Common myeloid progenitor, CD34-positive (primary cell): ENCODE measurements at regions not wholly inside any gene's neighbourhood (a gene's known extent, or its start where the extent isn't known, plus 50 kb on each side); places are given as distances from the start of the nearest gene placed in this dataset.

Source experiments
- CTCF ChIA-PET: fragments of 350-600 bp; sonication (Branson Sonifier 250); formaldehyde crosslinking; loops from one replicate; lab custom pipeline; 2021; ENCODE audit warnings: antibody characterized with exemption; lab: Charles Lee
- POLR2A ChIA-PET: fragments of 350-600 bp; sonication (Branson Sonifier 250); formaldehyde crosslinking; loops from one replicate; lab custom pipeline; 2021; ENCODE audit warnings: antibody characterized with exemption; lab: Charles Lee
- DNase-seq, 3 donors: peaks; one replicate each; pipeline versions ENCODE4 v3.0.0 to v3.0.0-alpha.2; 2013
- H3K27ac ChIP-seq, 2 experiments: 1 replicate in 1 of 2; 2 replicates in 1 of 2; pipeline ENCODE4 v1.7.0; 2013; ENCODE audit warnings: inconsistent platforms in 2 of 2, low read length in 2 of 2, mild to moderate bottlenecking in 2 of 2, low read depth in 1 of 2, moderate library complexity in 1 of 2; ENCODE audit not compliant: severe bottlenecking in 2 of 2, insufficient read depth in 1 of 2, poor library complexity in 1 of 2
- H3K27me3 ChIP-seq, 5 experiments: replicated peaks in 2 of 5; 1 replicate in 3 of 5; 2 replicates in 2 of 5; pipeline versions ENCODE4 v1.6.1 to v1.7.0; 2013; ENCODE audit warnings: low read length in 4 of 5, mild to moderate bottlenecking in 2 of 5, moderate library complexity in 2 of 5, inconsistent platforms in 1 of 5; ENCODE audit not compliant: insufficient read depth in 5 of 5, control insufficient read depth in 4 of 5
- H3K36me3 ChIP-seq, 4 experiments: 1 replicate in 2 of 4; 2 replicates in 2 of 4; pipeline versions ENCODE4 v1.6.1 to v1.7.0; 2013; ENCODE audit warnings: low read length in 3 of 4, control low read depth in 1 of 4, mild to moderate bottlenecking in 1 of 4; ENCODE audit not compliant: control insufficient read depth in 4 of 4, insufficient read depth in 4 of 4
- H3K4me1 ChIP-seq, 4 experiments: 1 replicate in 3 of 4; 2 replicates in 1 of 4; pipeline versions ENCODE4 v1.6.1 to v1.7.1; 2013; ENCODE audit warnings: low read length in 3 of 4, mild to moderate bottlenecking in 3 of 4, control low read depth in 1 of 4, inconsistent platforms in 1 of 4, moderate library complexity in 1 of 4; ENCODE audit not compliant: control insufficient read depth in 4 of 4, insufficient read depth in 4 of 4; ENCODE audit errors: control extremely low read depth in 1 of 4
- H3K4me3 ChIP-seq, 7 experiments: 1 replicate in 4 of 7; 2 replicates in 3 of 7; pipeline versions ENCODE4 v1.5.1 to v1.7.0; 2013; ENCODE audit warnings: mild to moderate bottlenecking in 7 of 7, low read length in 6 of 7, moderate library complexity in 6 of 7, inconsistent platforms in 2 of 7, low read depth in 2 of 7, control low read depth in 1 of 7; ENCODE audit not compliant: insufficient read depth in 4 of 7, control insufficient read depth in 1 of 7; ENCODE audit errors: extremely low read depth in 1 of 7
- H3K9me3 ChIP-seq, 5 experiments: 1 replicate in 4 of 5; 2 replicates in 1 of 5; pipeline versions ENCODE4 v1.6.1 to v1.7.1; 2013; ENCODE audit warnings: low read length in 4 of 5, mild to moderate bottlenecking in 2 of 5, inconsistent platforms in 1 of 5, low read depth in 1 of 5, moderate library complexity in 1 of 5; ENCODE audit not compliant: control insufficient read depth in 4 of 5, insufficient read depth in 2 of 5; ENCODE audit errors: control extremely low read depth in 1 of 5
- WGBS: methylation state at CpG from one replicate; pipeline ENCODE4 v1.1.5; 2013; ENCODE audit not compliant: insufficient coverage; 5-methylcytosine and 5-hydroxymethylcytosine counted together

GRCh38 chrY:18989356-18989755 lies 215.8 kb upstream of the HSFY2 start:
- Histone ChIP-seq H3K36me3 (no peaks in the 10 kb centered on the region), H3K9me3 (no peaks in the 10 kb centered on the region), H3K27ac (no peak overlapping the region), H3K4me1 (no peaks in the 10 kb centered on the region), H3K27me3 (no peaks in the 10 kb centered on the region), H3K4me3 (no peak overlapping the region)
- CTCF ChIA-PET: no interaction called here
- POLR2A ChIA-PET: no interaction called here
- no CpG with 5 or more reads among the region's 2 CpGs for WGBS
- no peak for DNase-seq

- POLR2A ChIA-PET: no interaction called here
- H3K4me1 ChIP-seq: no peaks in the 10 kb centered on the region
- H3K27ac ChIP-seq: no peak overlapping the region
- no peaks in the 10 kb centered on the region for H3K36me3 ChIP-seq
- H3K4me3 ChIP-seq: no peak overlapping the region
- WGBS: no CpG with 5 or more reads among the region's 1 CpG
- H3K27me3 ChIP-seq: no peaks in the 10 kb centered on the region
- H3K9me3 ChIP-seq: peaks cover 0 to 2% (median 0%) of the 10 kb centered on the region in 5 experiments
- CTCF ChIA-PET: no interaction called here
- DNase-seq: no peak
These were observed 192.5 kb upstream of the HSFY2 start for GRCh38 chrY:18966001-18966400.

GRCh38 chrY:18958846-18959245 lies 185.3 kb upstream of the HSFY2 start:
- H3K4me3 ChIP-seq: no peak overlapping the region
- H3K36me3 ChIP-seq: no peaks in the 10 kb centered on the region
- no CpG with 5 or more reads among the region's 4 CpGs for WGBS
- DNase-seq: no peak
- no peaks in the 10 kb centered on the region for H3K27me3 ChIP-seq
- peaks cover 0 to 12% (median 0%) of the 10 kb centered on the region in 5 experiments for H3K9me3 ChIP-seq
- ChIA-PET POLR2A (no interaction called here), CTCF (no interaction called here)
- H3K27ac ChIP-seq: no peak overlapping the region
- no peaks in the 10 kb centered on the region for H3K4me1 ChIP-seq

GRCh38 chrY:18951657-18952435 lies 178.3 kb upstream of the HSFY2 start:
- Histone ChIP-seq H3K4me3 (no peak overlapping the region), H3K27ac (no peak overlapping the region), H3K27me3 (no peaks in the 10 kb centered on the region), H3K9me3 (peaks cover 0 to 6% (median 0%) of the 10 kb centered on the region in 5 experiments), H3K36me3 (no peaks in the 10 kb centered on the region), H3K4me1 (no peaks in the 10 kb centered on the region)
- WGBS: no CpG with 5 or more reads among the region's 7 CpGs
- ChIA-PET CTCF (no interaction called here), POLR2A (no interaction called here)
- no peak for DNase-seq

DNA sequence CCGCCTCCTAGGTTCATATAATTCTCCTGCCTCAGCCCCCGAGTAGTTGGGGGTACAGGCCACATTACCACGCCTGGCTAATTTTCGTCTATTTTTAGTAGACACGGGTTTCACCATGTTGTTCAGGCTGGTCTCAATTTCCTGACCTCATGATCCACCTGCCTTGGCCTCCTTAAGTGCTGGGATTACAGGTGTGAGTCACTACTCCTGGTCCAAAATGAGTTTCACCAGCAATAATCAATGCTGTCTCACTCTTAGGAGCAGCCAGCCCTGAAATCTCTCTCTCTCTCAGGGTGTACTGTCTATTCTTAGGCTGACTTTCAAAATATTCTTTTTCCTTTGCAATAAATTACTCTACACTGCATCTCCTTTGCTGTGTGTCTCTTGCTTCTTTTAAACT lies 177.5 kb upstream of the HSFY2 start:
- POLR2A ChIA-PET: no interaction called here
- Histone ChIP-seq H3K4me3 (no peak overlapping the region), H3K36me3 (no peaks in the 10 kb centered on the region), H3K4me1 (no peaks in the 10 kb centered on the region), H3K9me3 (peaks cover 0 to 6% (median 0%) of the 10 kb centered on the region in 5 experiments), H3K27ac (no peak overlapping the region), H3K27me3 (no peaks in the 10 kb centered on the region)
- CTCF ChIA-PET: no interaction called here
- WGBS: no CpG with 5 or more reads among the region's 5 CpGs
- no peak for DNase-seq

DNA sequence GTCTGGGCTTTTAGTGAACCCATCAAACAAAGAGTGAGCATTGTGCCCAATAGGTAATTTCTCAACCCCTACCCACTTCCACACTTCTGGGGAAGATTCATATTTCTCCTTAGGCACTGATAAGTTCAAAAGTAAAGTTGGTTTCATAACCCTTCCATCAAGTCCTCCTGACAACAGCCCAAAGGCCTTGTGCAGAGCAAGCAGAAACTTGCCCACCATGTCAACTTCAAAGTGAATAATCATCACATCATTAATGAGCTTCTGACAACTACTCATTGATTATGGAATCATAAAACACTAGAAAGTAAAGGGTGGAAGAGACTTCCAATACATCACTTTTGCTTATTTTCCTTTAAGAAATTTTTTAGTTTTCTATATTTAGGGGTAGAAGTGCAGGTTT lies 163.3 kb upstream of the HSFY2 start:
- no peaks in the 10 kb centered on the region for H3K9me3 ChIP-seq
- no peaks in the 10 kb centered on the region for H3K36me3 ChIP-seq
- no peaks in the 10 kb centered on the region for H3K27me3 ChIP-seq

GRCh38 chrY:18919256-18919655 lies 145.7 kb upstream of the HSFY2 start:
- ChIA-PET CTCF (no interaction called here), POLR2A (no interaction called here)
- no peak for DNase-seq
- Histone ChIP-seq H3K4me3 (no peak overlapping the region), H3K27ac (no peak overlapping the region), H3K27me3 (no peaks in the 10 kb centered on the region), H3K4me1 (no peaks in the 10 kb centered on the region), H3K9me3 (no peaks in the 10 kb centered on the region), H3K36me3 (no peaks in the 10 kb centered on the region)
- no CpG with 5 or more reads among the region's 5 CpGs for WGBS

More for the DNA sequence above, 163.3 kb upstream of the HSFY2 start:
- no peak for DNase-seq
- CTCF ChIA-PET: no interaction called here
- no peaks in the 10 kb centered on the region for H3K4me1 ChIP-seq
- no peak overlapping the region for H3K4me3 ChIP-seq
- no peak overlapping the region for H3K27ac ChIP-seq
- POLR2A ChIA-PET: no interaction called here
